Progenitor cell of endocrine pancreas (in vitro differentiated cells): ENCODE measurements at regions not wholly inside any gene's neighbourhood (a gene's known extent, or its start where the extent isn't known, plus 50 kb on each side); places are given as distances from the start of the nearest gene placed in this dataset.
"Not testable (repeated sequence)": the region's sequence is repeated elsewhere in the genome, so short reads cannot be mapped to it uniquely, and the experiment has no call there.

Experiments
- DNase-seq: peaks from one replicate; pipeline ENCODE4 v3.0.0; 2021; ENCODE audit warnings: low spot score; ENCODE audit not compliant: unreplicated experiment
- H3K27ac Mint-ChIP-seq: 2 replicates; pipeline ENCODE4 v1.8.0; 2021; ENCODE audit warnings: mild to moderate bottlenecking, moderate library complexity, mixed read lengths
- H3K27me3 Mint-ChIP-seq: 2 replicates; pipeline ENCODE4 v1.8.0; 2021; ENCODE audit warnings: mixed read lengths
- H3K36me3 Mint-ChIP-seq: 2 replicates; pipeline ENCODE4 v1.8.0; 2022; ENCODE audit warnings: mixed read lengths; ENCODE audit not compliant: insufficient read depth
- H3K4me1 Mint-ChIP-seq: 2 replicates; pipeline ENCODE4 v1.8.0; 2021; ENCODE audit warnings: low read depth, mixed read lengths
- H3K4me3 Mint-ChIP-seq: 2 replicates; pipeline ENCODE4 v1.8.0; 2021; ENCODE audit warnings: low read depth, mild to moderate bottlenecking, moderate library complexity, mixed read lengths
- H3K9me3 Mint-ChIP-seq: 2 replicates; pipeline ENCODE4 v1.8.0; 2021; ENCODE audit warnings: low read depth, mixed read lengths
- TF ChIP-seq, protein P1 (sequence below): fragments of 200-600 bp; sonication (generic); IDR thresholded peaks from one replicate; pipeline ENCODE4 v1.5.0; 2021; ENCODE audit warnings: antibody characterized with exemption, mild to moderate bottlenecking; ENCODE audit not compliant: unreplicated experiment

DNA sequence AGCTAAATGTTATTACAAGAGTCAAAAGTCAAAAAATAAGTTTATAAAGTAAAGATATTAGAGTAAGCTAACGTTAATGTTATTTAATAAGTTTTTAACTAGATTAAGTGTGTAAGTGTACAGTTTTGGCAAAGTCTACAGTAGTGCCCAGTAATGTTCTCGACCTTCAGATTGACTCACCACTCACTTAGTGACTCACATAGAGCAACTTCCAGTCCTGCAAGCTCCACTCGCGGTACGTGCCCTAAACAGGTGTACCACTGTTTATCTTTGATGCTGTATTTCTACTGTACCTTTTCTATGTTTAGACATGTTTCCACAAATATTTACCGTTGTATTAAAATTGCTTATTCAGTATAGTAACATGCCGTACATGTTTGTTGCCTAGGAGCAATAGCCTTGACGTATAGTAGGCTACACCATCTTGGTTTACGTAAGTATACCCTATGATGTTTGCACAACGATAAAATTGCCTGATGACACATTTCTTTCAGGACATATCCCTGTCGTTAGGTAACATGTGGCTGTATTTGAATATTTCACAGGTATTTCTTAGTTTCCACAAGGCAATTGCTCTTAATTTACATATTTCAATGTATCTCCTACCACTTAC is 1641.9 kb upstream of the PIK3C3 start:
- H3K27me3 Mint-ChIP-seq, result no peaks in the 10 kb centered on the region
- TF ChIP-seq, protein P1, sequence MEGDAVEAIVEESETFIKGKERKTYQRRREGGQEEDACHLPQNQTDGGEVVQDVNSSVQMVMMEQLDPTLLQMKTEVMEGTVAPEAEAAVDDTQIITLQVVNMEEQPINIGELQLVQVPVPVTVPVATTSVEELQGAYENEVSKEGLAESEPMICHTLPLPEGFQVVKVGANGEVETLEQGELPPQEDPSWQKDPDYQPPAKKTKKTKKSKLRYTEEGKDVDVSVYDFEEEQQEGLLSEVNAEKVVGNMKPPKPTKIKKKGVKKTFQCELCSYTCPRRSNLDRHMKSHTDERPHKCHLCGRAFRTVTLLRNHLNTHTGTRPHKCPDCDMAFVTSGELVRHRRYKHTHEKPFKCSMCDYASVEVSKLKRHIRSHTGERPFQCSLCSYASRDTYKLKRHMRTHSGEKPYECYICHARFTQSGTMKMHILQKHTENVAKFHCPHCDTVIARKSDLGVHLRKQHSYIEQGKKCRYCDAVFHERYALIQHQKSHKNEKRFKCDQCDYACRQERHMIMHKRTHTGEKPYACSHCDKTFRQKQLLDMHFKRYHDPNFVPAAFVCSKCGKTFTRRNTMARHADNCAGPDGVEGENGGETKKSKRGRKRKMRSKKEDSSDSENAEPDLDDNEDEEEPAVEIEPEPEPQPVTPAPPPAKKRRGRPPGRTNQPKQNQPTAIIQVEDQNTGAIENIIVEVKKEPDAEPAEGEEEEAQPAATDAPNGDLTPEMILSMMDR, result no peak
- H3K4me1 Mint-ChIP-seq, result no peaks in the 10 kb centered on the region
- H3K4me3 Mint-ChIP-seq, result no peak overlapping the region
- no peaks in the 10 kb centered on the region for H3K36me3 Mint-ChIP-seq
- H3K9me3 Mint-ChIP-seq, result no peaks in the 10 kb centered on the region
- H3K27ac Mint-ChIP-seq, result no peak overlapping the region
- no peak for DNase-seq

DNA sequence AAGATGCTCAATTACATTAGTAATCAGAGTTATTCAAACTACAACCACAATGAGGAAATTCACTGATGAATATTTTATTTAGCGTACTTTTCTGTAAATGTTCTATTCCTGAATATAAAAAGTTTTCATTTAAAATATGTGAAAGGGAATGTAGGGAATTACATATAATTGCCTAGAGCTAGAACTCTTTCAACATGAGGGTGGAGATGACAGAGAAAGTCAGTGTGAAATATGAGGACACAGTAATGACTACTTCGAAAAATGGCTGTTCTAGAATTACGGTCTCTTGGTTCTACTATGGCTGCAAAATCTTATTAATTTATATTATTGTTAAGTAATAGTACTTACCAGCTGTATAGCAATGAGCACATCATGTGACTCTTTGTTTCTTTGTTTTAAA is 1647.4 kb upstream of the PIK3C3 start:
- H3K9me3 Mint-ChIP-seq, result peaks cover 13% of the 10 kb centered on the region
- H3K4me1 Mint-ChIP-seq, result no peaks in the 10 kb centered on the region
- H3K27me3 Mint-ChIP-seq, result no peaks in the 10 kb centered on the region
- TF ChIP-seq, protein P1, result no peak
- H3K27ac Mint-ChIP-seq, result no peak overlapping the region
- no peak for DNase-seq
- H3K4me3 Mint-ChIP-seq, result no peak overlapping the region
- no peaks in the 10 kb centered on the region for H3K36me3 Mint-ChIP-seq

DNA sequence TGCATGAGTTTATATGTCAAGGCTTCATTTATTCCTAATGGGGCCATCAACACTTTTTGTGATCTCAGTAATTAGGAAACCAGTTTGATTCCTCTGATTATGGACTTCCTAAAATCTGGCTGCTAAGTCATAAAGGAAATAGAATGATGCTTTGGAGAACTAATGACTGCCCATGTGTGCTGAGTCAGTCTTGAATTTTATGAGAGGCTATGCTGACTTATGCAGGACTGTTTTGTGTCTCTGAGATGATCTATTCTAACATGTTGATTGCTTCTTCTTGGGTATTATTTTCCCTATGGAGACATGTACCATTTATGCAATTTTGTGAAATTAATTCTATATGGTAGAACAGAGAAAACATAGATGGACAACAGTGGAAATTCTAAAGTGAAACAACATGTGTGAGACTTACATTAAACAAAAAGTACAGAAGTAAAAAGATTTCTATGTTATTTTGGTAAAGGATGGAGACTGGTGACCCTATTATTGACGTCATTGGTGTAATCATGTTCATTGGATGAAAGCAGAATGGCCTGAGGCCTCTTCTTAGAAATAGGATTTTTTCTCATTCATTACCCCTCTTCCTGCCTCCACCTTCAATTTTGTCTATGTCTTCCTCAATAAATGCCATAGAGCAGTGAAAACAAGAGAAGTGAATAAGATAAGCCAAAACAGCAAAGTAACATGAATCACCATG is 1658.2 kb upstream of the PIK3C3 start:
- TF ChIP-seq, protein P1, result no peak
- no peaks in the 10 kb centered on the region for H3K36me3 Mint-ChIP-seq
- H3K4me1 Mint-ChIP-seq, result no peaks in the 10 kb centered on the region

DNA sequence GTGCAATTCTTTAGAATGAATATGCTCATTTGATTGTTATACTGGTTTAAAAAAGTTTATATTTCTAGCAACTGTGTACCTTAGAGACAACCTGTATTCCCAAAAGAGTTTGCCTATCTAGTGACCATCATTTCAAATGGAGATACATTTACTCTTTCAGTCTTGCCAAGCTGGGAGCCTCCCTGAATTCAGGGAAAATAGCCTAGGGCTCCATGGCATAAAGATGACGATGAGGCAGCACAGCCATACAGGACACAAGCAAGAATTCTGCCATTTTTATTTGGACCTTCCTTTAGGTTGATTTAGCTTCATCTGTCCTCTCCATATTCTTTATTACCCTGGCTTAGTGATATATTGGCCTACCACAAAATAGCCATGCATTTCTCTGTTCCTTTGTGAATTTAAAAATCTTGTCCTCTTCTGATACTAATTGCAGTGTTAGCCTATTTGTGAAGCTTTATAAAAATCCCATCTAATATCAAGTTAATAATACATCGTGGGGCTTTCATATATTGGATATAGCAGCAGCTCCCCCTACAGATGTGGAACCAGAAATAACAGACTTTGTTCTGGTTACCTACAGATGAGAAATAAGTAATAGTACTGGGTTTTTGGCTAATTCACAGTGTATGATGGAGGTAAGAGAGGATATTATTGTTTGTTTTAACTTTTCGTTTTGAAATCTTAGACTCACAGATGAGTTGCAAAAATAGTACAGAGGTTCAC is 1661.9 kb upstream of the PIK3C3 start:
- DNase-seq, result no peak
- Mint-ChIP-seq H3K4me3 (no peak overlapping the region), H3K27ac (no peak overlapping the region), H3K4me1 (no peaks in the 10 kb centered on the region), H3K27me3 (no peaks in the 10 kb centered on the region), H3K36me3 (no peaks in the 10 kb centered on the region), H3K9me3 (peaks cover 3% of the 10 kb centered on the region)
- TF ChIP-seq, protein P1, result peak; percentile 40

More for the DNA sequence above, 1658.2 kb upstream of the PIK3C3 start:
- Mint-ChIP-seq H3K27me3 (no peaks in the 10 kb centered on the region), H3K27ac (no peak overlapping the region), H3K4me3 (no peak overlapping the region), H3K9me3 (no peaks in the 10 kb centered on the region)
- no peak for DNase-seq

DNA sequence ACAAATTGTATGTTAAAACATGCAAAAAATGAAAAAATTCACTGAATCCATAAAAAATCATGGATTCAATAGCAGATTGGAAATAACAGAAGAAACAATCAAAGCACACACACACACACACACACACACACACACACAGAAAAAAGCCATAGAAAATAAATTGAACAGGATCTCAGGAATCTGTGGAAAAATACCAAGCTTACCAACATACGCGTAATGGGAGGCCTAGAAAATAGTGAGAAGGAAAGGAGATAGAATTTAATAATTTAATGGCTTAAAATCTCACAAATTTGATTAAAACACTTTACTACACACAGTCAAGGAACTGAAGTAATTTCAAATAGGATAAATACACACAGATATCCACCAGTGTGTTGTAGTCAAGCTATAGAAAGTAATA is 1671.5 kb upstream of the PIK3C3 start:
- DNase-seq, result no peak
- Mint-ChIP-seq H3K27ac (no peak overlapping the region), H3K4me1 (no peaks in the 10 kb centered on the region), H3K27me3 (no peaks in the 10 kb centered on the region), H3K36me3 (peaks cover 3% of the 10 kb centered on the region), H3K9me3 (peaks cover 14% of the 10 kb centered on the region), H3K4me3 (no peak overlapping the region)
- TF ChIP-seq, protein P1, result no peak

DNA sequence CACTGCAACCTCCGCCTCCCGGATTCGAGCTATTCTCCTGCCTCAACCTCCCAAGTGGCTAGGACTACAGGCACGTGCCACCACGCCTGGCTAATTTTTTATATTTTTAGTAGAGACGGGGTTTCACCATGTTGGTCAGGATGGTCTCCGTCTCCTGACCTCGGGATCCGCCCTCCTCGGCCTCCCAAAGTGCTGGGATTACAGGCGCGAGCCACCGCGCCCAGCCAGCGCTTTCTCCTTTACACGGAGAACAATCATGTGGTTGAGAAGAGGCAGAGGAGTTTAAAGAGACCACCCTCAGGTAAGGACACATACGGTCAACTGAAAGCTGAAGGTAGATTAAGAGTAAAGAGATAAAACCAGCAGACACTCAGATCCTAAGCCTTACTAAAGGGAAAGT is 1673.7 kb upstream of the PIK3C3 start:
- not testable (repeated sequence) for DNase-seq, H3K27ac Mint-ChIP-seq, H3K27me3 Mint-ChIP-seq, H3K4me3 Mint-ChIP-seq, H3K36me3 Mint-ChIP-seq, H3K4me1 Mint-ChIP-seq
- H3K9me3 Mint-ChIP-seq, result peaks cover 18% of the 10 kb centered on the region
